Inferior parietal cortex (tissue), 1 donor: ENCODE measurements at regions not wholly inside any gene's neighbourhood (a gene's known extent, or its start where the extent isn't known, plus 50 kb on each side); places are given as distances from the start of the nearest gene placed in this dataset.
A peak's percentile ranks its signal among the peaks of the same experiment; 100 is the strongest.
"Not testable (repeated sequence)": the region's sequence is repeated elsewhere in the genome, so short reads cannot be mapped to it uniquely, and the experiment has no call there.

Source experiments
- DNase-seq: peaks from one replicate; pipeline ENCODE4 v3.0.0-alpha.2; 2016; ENCODE audit errors: extremely low spot score

GRCh38 chr1:30095051-30095450 lies 628.3 kb downstream of the MATN1 start:
- DNase-seq: no peak

GRCh38 chr1:30092051-30092858 lies 631.1 kb downstream of the MATN1 start:
- no peak for DNase-seq

- DNase-seq: no peak
Measured at GRCh38 chr1:30090162-30090820, 633.1 kb downstream of the MATN1 start.

DNA sequence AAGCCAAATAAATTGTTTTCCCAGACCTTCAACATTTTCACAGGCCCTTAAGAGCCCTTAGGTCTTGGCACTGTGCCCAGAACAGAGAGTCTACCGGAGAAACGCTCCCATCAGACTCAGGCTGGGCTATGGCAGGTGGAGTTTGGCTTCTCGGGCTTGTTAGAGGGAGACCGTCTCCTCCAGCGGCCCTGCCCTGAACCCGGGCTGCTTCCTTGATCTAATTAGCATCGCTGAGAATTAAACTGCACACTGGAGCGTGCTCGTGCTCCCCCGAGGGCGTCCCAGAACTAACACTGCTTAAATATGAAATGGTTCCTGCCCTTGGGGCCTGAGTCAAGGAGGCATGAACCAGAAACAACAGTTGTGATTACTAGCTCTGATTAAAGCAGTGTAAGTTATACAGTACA lies 634.4 kb downstream of the MATN1 start:
- DNase-seq: no peak

DNA sequence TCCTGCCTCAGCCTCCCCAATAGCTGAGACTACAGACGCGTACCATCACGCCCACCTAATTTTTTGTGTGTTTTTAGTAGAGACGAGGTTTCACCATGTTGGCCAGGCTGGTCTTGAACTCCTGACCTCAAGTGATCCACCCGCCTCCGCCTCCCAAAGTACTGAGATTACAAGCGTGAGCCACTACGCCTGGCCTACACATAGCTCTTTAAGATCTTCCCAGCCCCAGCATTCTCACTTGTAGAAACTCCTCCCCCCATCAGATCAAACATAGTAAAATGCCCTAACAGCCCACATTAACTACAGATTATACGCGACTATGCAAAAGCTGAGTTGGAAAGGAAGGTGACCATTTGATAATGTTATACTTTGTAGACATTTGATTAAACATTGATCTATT lies 634.8 kb downstream of the MATN1 start:
- no peak for DNase-seq

GRCh38 chr1:30087465-30087864 lies 635.9 kb downstream of the MATN1 start:
- DNase-seq: no peak

GRCh38 chr1:30085811-30086770 lies 637.3 kb downstream of the MATN1 start:
- no peak for DNase-seq

- DNase-seq: no peak
Measured at GRCh38 chr1:30084909-30085571, 638.3 kb downstream of the MATN1 start.

DNA sequence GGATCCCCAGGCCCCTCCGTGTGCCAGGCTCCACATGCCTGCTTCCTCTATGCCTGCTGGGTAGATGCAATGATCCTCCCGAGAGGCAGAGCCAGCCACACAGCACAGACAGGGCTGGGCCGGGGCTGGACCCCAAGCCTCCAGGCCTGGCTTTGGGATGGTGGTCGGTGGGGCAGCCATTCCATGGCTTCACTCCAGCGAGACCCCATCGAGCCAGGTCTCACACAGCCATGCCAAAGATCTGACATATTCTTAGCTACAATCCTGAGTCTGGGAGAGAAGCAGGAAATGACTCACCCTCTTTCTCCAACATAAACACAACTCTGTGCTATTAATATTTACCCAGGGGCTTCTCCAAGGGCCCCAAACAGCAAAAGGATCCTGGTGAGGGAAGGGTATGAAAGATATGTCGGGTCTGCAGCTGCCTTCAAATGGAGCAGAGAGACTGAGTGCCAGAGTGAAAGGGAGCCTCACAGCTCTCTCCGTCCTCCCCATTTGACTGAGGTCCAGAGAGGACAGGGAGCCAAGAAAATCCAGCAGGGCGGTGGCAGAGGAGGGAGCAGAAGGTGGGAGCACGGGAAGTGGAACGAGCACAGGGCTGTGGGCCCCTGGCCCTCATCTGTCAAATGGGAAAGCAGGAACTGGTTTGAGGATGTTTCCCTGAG lies 639.5 kb downstream of the MATN1 start:
- DNase-seq: no peak

DNA sequence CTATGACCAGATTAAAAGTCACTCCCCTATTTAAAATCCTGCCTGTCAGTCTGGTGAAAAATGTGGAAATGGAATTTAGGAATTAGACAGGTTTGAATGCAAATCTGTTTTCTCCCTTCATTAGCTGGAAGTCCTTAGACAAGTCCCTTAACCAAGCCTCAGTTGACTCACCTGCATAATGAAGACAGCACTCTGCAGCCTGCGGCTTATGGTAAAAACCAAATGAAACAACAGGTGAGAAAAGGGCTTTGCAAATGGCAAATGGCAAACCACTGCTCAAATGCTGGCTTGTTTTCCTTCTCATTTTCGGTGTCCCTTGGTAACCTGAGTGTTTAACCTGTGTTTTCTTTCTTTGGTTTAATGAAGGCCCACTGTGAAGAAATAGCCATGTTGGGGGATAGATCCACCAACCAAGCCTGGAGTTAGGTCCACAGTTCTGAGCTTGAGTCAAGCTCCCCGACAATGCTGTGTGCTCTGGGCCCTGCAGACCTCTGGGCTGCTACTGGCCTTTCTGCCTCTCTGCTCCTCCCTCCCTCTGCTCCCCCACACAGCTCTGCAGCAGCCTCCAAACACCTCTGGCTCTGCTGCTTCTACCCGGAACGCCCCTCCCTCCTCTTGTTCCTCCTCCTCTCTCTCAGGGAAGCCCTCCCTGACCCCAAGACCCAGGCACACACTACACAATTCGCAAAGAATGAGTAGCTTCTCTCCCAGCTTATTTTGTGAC lies 641.8 kb downstream of the MATN1 start:
- no peak for DNase-seq

DNA sequence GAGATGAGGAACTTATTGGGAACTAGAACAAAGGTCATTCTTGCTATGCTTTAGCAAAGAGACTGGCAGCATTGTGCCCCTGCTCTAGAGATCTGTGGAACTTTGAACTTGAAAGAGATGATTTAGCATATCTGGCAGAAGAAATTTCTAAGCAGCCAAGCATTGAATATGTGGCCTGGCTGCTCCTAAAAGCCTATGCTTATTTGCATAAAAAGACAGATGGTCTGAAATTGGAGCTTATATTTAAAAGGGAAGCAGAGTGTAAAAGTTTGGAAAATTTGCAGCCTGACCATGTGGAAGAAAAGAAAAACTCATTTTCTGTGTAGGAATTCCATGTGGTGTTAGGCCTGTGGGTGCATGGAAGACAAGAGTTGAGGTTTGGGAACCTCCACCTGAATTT lies 647.5 kb downstream of the MATN1 start:
- not testable (repeated sequence) for DNase-seq

GRCh38 chr1:30068787-30069472 lies 654.5 kb downstream of the MATN1 start:
- DNase-seq: no peak

DNA sequence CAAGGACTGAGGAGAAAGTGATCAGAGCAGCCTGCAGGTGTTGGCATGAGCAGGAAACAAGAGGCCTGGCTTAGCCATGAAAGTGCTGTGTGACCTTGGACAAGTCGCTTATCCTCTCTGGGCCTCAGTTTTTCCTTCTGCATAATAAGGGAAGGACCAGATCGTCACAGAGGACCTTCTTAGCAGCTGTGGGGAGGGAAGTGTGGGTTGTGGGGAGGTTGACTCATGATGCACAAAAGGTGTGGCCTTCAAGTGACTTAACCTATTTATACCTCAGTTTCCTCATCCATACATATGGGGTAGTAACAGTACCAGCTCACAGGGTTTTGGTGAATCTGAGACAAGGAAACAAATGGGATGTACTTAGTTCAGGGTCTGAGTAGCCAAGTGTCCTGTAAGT lies 658.8 kb downstream of the MATN1 start:
- DNase-seq: no peak

DNA sequence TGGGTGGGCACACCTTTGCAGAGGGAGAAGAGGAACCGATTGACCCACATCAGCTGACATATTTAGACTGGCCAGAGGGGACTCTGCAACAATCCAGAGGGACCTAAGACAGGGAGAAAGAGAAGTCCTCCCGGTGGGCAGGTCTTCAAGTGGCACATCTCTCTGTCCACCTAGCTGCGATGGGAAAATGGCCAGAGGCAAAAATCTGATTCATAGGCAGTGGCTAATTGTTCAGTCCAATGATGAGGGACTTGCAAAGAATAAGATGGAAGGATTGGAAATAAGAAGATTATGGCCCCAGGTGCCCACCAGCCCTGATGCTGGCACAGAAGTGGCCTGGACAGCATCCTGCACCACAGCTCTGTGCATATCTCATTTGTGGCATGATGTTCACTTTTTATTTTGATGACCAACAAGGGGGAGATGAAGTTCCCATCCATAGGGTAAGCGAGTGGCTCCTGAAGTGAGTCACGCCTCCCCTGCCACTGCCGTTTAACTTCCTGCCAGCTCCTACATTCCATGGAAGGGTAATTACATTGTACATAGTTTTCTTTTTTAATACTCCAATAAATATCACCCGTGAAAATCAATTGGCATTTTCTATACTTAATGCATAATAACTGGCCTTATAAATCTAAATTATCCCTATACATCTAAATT lies 659.6 kb downstream of the MATN1 start:
- no peak for DNase-seq

DNA sequence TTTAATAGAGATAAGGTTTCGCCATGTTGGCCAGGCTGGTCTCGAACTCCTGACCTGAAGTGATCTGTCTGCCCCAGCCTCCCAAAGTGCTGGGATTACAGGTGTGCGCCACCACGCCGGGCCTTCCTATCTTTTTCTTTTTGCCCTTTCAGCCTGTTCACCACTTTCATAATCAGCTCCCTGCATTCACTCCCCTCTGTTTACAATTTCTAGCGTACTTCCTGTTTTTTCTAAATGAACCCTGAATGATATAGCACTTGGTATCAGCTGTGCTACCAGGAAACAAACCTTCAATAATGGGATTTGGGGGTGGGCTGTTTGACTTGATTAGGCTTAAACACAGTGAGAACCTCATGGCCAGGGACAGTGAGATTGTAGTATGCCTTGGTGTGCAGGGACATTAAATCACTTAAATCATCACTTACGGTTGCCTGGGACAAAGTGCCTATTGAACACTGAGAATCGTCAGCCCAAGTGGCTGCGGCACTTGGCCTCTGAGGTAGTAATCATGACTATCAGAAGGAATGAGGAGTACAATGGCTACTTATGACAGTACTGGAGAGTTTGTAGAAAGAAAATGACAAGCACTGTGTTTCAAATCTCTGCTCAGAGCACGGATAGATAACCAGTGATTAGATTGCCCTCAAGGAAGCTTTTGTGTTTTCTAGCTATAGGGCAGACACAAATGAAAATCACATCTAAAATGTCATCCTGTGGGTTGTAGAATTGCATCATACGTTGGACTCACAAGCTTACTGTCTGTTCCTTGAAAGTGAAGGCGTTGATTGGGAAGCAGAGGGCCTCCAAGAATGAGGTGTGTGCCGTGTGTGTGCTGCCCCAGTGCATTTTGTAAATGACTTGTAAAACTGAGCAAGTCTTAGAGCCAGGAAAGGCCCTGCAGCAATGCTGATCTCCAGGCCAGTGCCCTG lies 661.8 kb downstream of the MATN1 start:
- DNase-seq: no peak

DNA sequence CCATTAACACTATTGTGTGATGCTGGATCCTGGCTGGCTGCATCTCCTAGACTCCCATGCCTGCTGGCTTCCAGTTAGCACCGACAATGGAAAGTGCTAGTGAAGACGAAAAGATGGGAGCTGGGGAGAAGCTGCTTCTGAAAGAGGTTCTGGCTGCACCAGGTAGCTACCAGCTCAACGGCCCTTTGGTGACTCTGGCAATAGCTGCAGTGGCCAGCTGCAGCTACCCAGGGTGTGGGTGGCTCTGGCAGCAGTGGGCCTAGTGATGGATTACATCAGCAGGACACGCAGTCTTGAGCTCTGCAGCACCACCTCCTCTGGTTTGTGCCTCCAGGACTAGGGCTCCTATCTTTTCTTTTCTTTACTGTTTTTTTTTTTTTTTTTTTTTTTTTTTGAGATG lies 662.6 kb downstream of the MATN1 start:
- DNase-seq: peak; percentile 33

DNA sequence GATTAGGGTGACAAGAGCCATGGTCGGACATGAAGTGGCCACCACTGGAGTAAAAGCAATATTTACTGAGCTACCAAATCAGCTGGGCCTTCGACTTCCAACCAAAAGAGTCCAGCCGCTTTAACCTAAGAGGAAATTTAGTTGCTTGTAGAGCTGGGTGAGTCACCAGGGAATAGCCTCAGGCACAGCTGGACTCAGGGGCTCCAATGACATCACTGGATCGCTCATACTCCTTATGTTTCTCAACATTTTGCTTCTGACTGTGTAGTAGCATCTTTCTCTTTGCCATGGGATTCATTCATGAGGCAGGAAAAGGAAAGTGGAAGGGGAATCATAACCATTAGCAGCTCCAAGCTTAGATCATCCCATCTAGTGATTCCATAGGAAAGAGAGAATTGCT lies 664.4 kb downstream of the MATN1 start:
- DNase-seq: no peak

- no peak for DNase-seq
Measured at GRCh38 chr1:30054126-30054525, 669.3 kb downstream of the MATN1 start.
